ENCODE measurements at regions not wholly inside any gene's neighbourhood (a gene's known extent, or its start where the extent isn't known, plus 50 kb on each side); places are given as distances from the start of the nearest gene placed in this dataset.

- no peak overlapping the region for H3K4me3 ChIP-seq (replicated peaks; ENCODE audit: low read depth, low read length)
- TF ChIP-seq, protein P1, sequence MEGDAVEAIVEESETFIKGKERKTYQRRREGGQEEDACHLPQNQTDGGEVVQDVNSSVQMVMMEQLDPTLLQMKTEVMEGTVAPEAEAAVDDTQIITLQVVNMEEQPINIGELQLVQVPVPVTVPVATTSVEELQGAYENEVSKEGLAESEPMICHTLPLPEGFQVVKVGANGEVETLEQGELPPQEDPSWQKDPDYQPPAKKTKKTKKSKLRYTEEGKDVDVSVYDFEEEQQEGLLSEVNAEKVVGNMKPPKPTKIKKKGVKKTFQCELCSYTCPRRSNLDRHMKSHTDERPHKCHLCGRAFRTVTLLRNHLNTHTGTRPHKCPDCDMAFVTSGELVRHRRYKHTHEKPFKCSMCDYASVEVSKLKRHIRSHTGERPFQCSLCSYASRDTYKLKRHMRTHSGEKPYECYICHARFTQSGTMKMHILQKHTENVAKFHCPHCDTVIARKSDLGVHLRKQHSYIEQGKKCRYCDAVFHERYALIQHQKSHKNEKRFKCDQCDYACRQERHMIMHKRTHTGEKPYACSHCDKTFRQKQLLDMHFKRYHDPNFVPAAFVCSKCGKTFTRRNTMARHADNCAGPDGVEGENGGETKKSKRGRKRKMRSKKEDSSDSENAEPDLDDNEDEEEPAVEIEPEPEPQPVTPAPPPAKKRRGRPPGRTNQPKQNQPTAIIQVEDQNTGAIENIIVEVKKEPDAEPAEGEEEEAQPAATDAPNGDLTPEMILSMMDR (IDR thresholded peaks at IDR 0.05; ENCODE audit: insufficient read depth, low read length, poor library complexity, severe bottlenecking): no peak
- H3K36me3 ChIP-seq (ENCODE audit: control insufficient read depth, insufficient read depth, low read length): no peaks in the 10 kb centered on the region
- no peaks in the 10 kb centered on the region for H3K27me3 ChIP-seq (replicated peaks; ENCODE audit: control insufficient read depth, insufficient read depth, low read length)
- DNase-seq (ENCODE audit: extremely low read depth, insufficient read length): no peak
These were observed 65.9 kb upstream of the RFC3 start for GRCh38 chr13:33752094-33752493.

DNA sequence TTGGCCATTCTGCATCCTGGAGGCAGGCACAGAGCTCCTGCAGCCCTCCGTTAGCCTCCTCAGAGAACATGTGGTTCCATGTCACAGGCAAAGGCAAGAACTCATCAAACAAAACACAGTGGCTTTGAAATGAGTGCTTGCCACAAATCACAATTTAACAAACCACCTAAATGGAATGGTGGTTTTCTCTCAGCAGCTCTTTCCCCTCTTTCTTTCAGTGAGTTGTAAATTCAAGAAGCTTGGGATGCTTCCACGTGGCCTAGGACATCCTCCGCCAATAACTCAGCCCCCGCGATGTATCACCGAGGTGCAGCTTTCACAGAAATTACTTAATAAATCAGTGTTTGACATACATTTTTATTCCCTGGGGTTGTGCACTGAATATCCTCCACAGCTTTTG lies 65.4 kb upstream of the RFC3 start:
- Histone ChIP-seq H3K36me3 (ENCODE audit: control insufficient read depth, insufficient read depth, low read length) (no peaks in the 10 kb centered on the region), H3K4me3 (replicated peaks; ENCODE audit: low read depth, low read length) (no peak overlapping the region), H3K27me3 (replicated peaks; ENCODE audit: control insufficient read depth, insufficient read depth, low read length) (no peaks in the 10 kb centered on the region)
- no peak for DNase-seq (ENCODE audit: extremely low read depth, insufficient read length)
- TF ChIP-seq, protein P1 (IDR thresholded peaks at IDR 0.05; ENCODE audit: insufficient read depth, low read length, poor library complexity, severe bottlenecking): no peak

DNA sequence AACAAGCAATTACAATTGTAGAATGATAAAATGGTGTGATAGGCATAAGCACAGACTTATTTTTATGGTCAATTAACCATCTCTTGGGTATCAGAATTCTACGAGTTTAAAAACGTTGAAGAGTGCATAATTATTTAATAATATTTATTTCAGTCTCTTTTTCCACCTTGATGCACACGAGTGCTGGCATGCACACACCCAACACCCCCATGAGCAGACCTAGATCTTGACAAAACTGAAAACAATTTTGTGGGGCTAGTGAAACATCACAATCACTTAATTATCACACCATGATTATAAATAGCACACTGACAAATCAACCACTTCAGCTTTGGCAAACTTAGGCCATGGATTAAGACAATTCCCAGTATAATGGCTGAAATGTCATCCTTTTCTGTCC lies 61.0 kb upstream of the RFC3 start:
- no peaks in the 10 kb centered on the region for H3K27me3 ChIP-seq (replicated peaks; ENCODE audit: control insufficient read depth, insufficient read depth, low read length)
- no peak overlapping the region for H3K4me3 ChIP-seq (replicated peaks; ENCODE audit: low read depth, low read length)
- TF ChIP-seq, protein P1 (IDR thresholded peaks at IDR 0.05; ENCODE audit: insufficient read depth, low read length, poor library complexity, severe bottlenecking): no peak
- no peaks in the 10 kb centered on the region for H3K36me3 ChIP-seq (ENCODE audit: control insufficient read depth, insufficient read depth, low read length)
- DNase-seq (ENCODE audit: extremely low read depth, insufficient read length): no peak

DNA sequence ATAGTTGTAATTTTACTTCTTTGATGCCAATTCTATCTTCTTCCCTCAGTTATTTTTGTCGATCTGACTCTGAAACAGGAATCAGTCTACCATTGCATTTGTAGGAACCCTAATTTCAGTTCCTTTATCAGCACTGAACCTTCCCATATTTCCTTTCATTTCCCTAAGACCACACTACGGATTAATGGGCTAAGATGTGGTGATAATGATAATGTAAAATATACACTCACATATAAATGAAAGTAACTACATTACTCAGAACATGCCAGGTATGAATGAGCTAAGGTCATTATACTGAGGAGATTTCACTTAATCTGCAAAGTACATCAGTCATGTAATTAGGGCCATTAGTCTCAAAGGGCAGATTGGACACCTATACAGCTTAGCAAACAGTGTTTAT lies 60.2 kb upstream of the RFC3 start:
- TF ChIP-seq, protein P1 (IDR thresholded peaks at IDR 0.05; ENCODE audit: insufficient read depth, low read length, poor library complexity, severe bottlenecking): no peak
- H3K36me3 ChIP-seq (ENCODE audit: control insufficient read depth, insufficient read depth, low read length): no peaks in the 10 kb centered on the region
- H3K4me3 ChIP-seq (replicated peaks; ENCODE audit: low read depth, low read length): no peak overlapping the region
- H3K27me3 ChIP-seq (replicated peaks; ENCODE audit: control insufficient read depth, insufficient read depth, low read length): no peaks in the 10 kb centered on the region
- peak; percentile 55 for DNase-seq (ENCODE audit: extremely low read depth, insufficient read length)

DNA sequence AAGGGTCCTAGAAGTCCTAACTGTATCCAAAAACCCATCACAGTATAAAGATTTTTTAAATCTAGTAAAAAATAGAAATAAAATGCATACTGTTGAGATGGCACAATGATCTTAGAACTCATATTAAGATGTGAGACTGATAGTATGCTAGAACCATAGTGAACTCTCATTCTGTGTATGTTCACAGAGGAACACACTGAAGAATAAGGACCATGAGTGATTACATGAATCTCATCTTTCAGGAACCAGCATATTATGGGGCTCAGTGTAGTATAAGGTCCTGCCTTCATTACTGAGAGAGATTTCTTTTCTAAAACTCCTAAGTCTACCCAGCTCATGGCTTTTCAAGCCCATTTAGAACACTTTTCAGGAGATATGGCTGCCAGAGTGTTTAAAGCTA lies 59.8 kb upstream of the RFC3 start:
- DNase-seq (ENCODE audit: extremely low read depth, insufficient read length): no peak
- Histone ChIP-seq H3K36me3 (ENCODE audit: control insufficient read depth, insufficient read depth, low read length) (no peaks in the 10 kb centered on the region), H3K27me3 (replicated peaks; ENCODE audit: control insufficient read depth, insufficient read depth, low read length) (no peaks in the 10 kb centered on the region), H3K4me3 (replicated peaks; ENCODE audit: low read depth, low read length) (no peak overlapping the region)
- TF ChIP-seq, protein P1 (IDR thresholded peaks at IDR 0.05; ENCODE audit: insufficient read depth, low read length, poor library complexity, severe bottlenecking): no peak

DNA sequence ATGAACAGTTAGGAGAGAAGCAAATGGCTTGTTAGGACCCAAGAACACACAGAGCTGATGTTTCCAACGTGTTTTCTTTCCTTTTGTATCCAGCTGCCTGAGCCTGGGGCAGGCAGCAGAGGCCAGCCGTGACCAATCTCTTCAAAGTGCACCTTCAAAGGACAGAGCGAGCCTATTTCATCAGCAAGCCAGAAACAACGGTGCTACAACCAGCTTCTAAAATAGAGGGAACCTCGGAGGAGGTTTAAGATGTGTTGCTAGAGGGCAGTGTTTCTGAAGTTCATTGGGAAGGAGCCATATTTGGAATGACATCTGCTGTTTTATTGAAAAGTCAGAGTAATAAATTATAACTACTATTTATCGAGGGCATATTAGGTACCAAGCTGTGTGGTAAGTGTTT lies 56.2 kb upstream of the RFC3 start:
- Histone ChIP-seq H3K4me3 (replicated peaks; ENCODE audit: low read depth, low read length) (no peak overlapping the region), H3K27me3 (replicated peaks; ENCODE audit: control insufficient read depth, insufficient read depth, low read length) (no peaks in the 10 kb centered on the region), H3K36me3 (ENCODE audit: control insufficient read depth, insufficient read depth, low read length) (no peaks in the 10 kb centered on the region)
- TF ChIP-seq, protein P1 (IDR thresholded peaks at IDR 0.05; ENCODE audit: insufficient read depth, low read length, poor library complexity, severe bottlenecking): no peak
- no peak for DNase-seq (ENCODE audit: extremely low read depth, insufficient read length)

Data from GM06990 (cell line).